ENCODE measurements at regions not wholly inside any gene's neighbourhood (a gene's known extent, or its start where the extent isn't known, plus 50 kb on each side); places are given as distances from the start of the nearest gene placed in this dataset.

DNA sequence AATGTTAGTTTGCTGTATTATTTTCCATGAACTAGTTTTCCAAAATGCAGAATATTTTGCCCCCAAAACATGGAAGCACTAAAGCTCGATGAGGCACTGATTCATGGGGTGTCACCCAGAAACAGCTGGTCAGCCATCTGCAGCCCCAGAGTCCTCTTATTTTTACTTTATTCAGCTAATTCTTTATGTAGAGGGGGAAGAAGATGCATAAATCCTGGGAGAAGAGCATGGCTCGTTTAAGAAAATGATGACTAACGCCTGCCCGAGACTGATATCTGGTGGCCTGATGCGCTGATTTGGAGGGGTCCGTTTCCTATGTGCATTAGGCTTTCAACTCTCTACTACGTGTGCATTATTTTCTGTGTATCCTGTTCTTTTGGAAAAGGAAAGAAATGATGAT is 390.3 kb upstream of the MEF2C start:
- no peak for DNase-seq (ENCODE audit: extremely low spot score in 2 of 2)
- no peak overlapping the region for H3K27ac ChIP-seq
- H3K4me1 ChIP-seq = no peaks in the 10 kb centered on the region
- TF ChIP-seq, protein P1, sequence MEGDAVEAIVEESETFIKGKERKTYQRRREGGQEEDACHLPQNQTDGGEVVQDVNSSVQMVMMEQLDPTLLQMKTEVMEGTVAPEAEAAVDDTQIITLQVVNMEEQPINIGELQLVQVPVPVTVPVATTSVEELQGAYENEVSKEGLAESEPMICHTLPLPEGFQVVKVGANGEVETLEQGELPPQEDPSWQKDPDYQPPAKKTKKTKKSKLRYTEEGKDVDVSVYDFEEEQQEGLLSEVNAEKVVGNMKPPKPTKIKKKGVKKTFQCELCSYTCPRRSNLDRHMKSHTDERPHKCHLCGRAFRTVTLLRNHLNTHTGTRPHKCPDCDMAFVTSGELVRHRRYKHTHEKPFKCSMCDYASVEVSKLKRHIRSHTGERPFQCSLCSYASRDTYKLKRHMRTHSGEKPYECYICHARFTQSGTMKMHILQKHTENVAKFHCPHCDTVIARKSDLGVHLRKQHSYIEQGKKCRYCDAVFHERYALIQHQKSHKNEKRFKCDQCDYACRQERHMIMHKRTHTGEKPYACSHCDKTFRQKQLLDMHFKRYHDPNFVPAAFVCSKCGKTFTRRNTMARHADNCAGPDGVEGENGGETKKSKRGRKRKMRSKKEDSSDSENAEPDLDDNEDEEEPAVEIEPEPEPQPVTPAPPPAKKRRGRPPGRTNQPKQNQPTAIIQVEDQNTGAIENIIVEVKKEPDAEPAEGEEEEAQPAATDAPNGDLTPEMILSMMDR (IDR thresholded peaks at IDR 0.05) = no peak
- TF ChIP-seq POLR2AphosphoS5 (IDR thresholded peaks at IDR 0.05; ENCODE audit: insufficient read depth in 1 of 2, low read depth in 1 of 2) (no peak), POLR2A (IDR thresholded peaks at IDR 0.05) (no peak)
- no peaks in the 10 kb centered on the region for H3K9me3 ChIP-seq
- H3K4me3 ChIP-seq = no peak overlapping the region
- H3K27me3 ChIP-seq = no peaks in the 10 kb centered on the region
- intact Hi-C loops (cut with DNase I) = no loop called here
- no peaks in the 10 kb centered on the region for H3K36me3 ChIP-seq

- no peak for DNase-seq (ENCODE audit: extremely low spot score in 2 of 2)
- Histone ChIP-seq H3K4me1 (no peaks in the 10 kb centered on the region), H3K4me3 (no peak overlapping the region), H3K27ac (no peak overlapping the region), H3K9me3 (no peaks in the 10 kb centered on the region), H3K27me3 (no peaks in the 10 kb centered on the region), H3K36me3 (no peaks in the 10 kb centered on the region)
- TF ChIP-seq POLR2A (IDR thresholded peaks at IDR 0.05) = no peak
- TF ChIP-seq, protein P1 (IDR thresholded peaks at IDR 0.05) = no peak
- TF ChIP-seq POLR2AphosphoS5 (IDR thresholded peaks at IDR 0.05; ENCODE audit: insufficient read depth in 1 of 2, low read depth in 1 of 2) = no peak
- intact Hi-C loops (cut with DNase I) = no loop called here
Measured at GRCh38 chr5:89270901-89271300, 387.9 kb upstream of the MEF2C start.

DNA sequence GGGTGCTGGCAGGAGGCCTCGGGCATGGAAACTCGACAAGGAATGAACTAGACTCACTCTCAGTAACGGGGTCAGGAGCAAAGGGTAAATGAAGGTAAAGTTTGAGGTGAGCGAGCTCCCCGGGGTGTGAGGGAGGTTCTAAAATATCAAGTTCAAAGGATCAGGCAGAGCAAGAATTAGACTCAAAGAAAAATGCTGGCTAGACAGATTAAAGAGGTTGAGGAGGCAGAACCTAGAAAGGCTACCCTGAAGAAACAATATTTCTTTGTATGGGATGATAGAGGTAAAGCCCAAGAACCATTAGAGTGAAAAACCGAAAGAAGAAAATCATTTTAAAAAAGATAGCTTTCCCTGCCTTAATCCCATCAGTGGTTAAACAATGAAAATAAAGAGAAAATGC is 386.7 kb upstream of the MEF2C start:
- TF ChIP-seq, protein P1 (IDR thresholded peaks at IDR 0.05) = no peak
- TF ChIP-seq POLR2AphosphoS5 (IDR thresholded peaks at IDR 0.05; ENCODE audit: insufficient read depth in 1 of 2, low read depth in 1 of 2) (no peak), POLR2A (IDR thresholded peaks at IDR 0.05) (no peak)
- intact Hi-C loops (cut with DNase I) = no loop called here
- no peaks in the 10 kb centered on the region for H3K4me1 ChIP-seq
- H3K27ac ChIP-seq = no peak overlapping the region
- H3K9me3 ChIP-seq = no peaks in the 10 kb centered on the region
- no peak for DNase-seq (ENCODE audit: extremely low spot score in 2 of 2)
- no peaks in the 10 kb centered on the region for H3K36me3 ChIP-seq
- no peak overlapping the region for H3K4me3 ChIP-seq
- no peaks in the 10 kb centered on the region for H3K27me3 ChIP-seq

- no peak overlapping the region for H3K27ac ChIP-seq
- H3K27me3 ChIP-seq = no peaks in the 10 kb centered on the region
- no peaks in the 10 kb centered on the region for H3K9me3 ChIP-seq
- TF ChIP-seq, protein P1 (IDR thresholded peaks at IDR 0.05) = no peak
- TF ChIP-seq POLR2A (IDR thresholded peaks at IDR 0.05) = no peak
- TF ChIP-seq POLR2AphosphoS5 (IDR thresholded peaks at IDR 0.05; ENCODE audit: insufficient read depth in 1 of 2, low read depth in 1 of 2) = no peak
- H3K36me3 ChIP-seq = no peaks in the 10 kb centered on the region
- intact Hi-C loops (cut with DNase I) = no loop called here
- no peak for DNase-seq (ENCODE audit: extremely low spot score in 2 of 2)
- no peak overlapping the region for H3K4me3 ChIP-seq
- no peaks in the 10 kb centered on the region for H3K4me1 ChIP-seq
Measured at GRCh38 chr5:89268460-89268859, 385.5 kb upstream of the MEF2C start.

DNA sequence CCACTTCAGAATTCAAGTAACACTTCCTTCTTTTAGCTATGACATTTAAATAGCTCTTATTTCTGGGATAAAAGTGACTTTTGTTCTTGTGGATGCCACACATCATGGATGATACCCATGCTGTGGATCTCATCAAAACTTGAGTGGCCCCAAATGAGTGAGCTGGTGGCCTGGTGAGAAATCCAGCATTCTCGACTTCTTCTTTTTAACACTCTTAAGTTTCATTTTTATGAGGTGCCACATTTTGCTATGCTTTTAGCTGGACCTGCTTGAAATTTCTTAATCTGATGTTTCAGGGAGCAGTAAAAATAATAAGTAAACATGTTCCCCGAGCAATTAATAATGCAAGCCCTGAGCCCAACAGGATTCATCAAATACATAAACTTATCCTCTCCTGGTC is 384.8 kb upstream of the MEF2C start:
- no peaks in the 10 kb centered on the region for H3K4me1 ChIP-seq
- no peaks in the 10 kb centered on the region for H3K9me3 ChIP-seq
- H3K27me3 ChIP-seq = no peaks in the 10 kb centered on the region
- intact Hi-C loops (cut with DNase I) = no loop called here
- H3K27ac ChIP-seq = no peak overlapping the region
- no peaks in the 10 kb centered on the region for H3K36me3 ChIP-seq
- DNase-seq (ENCODE audit: extremely low spot score in 2 of 2) = no peak
- H3K4me3 ChIP-seq = no peak overlapping the region
- TF ChIP-seq, protein P1 (IDR thresholded peaks at IDR 0.05) = no peak
- TF ChIP-seq POLR2AphosphoS5 (IDR thresholded peaks at IDR 0.05; ENCODE audit: insufficient read depth in 1 of 2, low read depth in 1 of 2) (no peak), POLR2A (IDR thresholded peaks at IDR 0.05) (no peak)
